Parathyroid adenoma (tissue), 2 donors: ENCODE measurements at regions not wholly inside any gene's neighbourhood (a gene's known extent, or its start where the extent isn't known, plus 50 kb on each side); places are given as distances from the start of the nearest gene placed in this dataset.

Experiments
- H2AFZ ChIP-seq: fragments of 300-600 bp; sonication (generic); one replicate; pipeline ENCODE4 v1.7.0; 2017; ENCODE audit warnings: antibody characterized with exemption, mild to moderate bottlenecking
- H3K27ac ChIP-seq: fragments of 300-600 bp; sonication (generic); one replicate; pipeline ENCODE4 v1.7.0; 2017
- H3K27me3 ChIP-seq: fragments of 300-600 bp; sonication (generic); one replicate; pipeline ENCODE4 v1.7.0; 2017; ENCODE audit warnings: low read length; ENCODE audit not compliant: control insufficient read depth, insufficient read depth
- H3K36me3 ChIP-seq: fragments of 300-600 bp; sonication (generic); one replicate; pipeline ENCODE4 v1.7.0; 2017; ENCODE audit warnings: low read length; ENCODE audit not compliant: control insufficient read depth, insufficient read depth
- H3K4me1 ChIP-seq: fragments of 300-600 bp; sonication (generic); one replicate; pipeline ENCODE4 v1.7.0; 2017; ENCODE audit warnings: control low read depth
- H3K4me2 ChIP-seq: fragments of 300-600 bp; sonication (generic); one replicate; pipeline ENCODE4 v1.7.0; 2017; ENCODE audit warnings: low read length
- H3K4me3 ChIP-seq: fragments of 300-600 bp; sonication (generic); one replicate; pipeline ENCODE4 v1.7.0; 2017; ENCODE audit warnings: low read depth, low read length
- H3K79me2 ChIP-seq: fragments of 300-600 bp; sonication (generic); one replicate; pipeline ENCODE4 v1.7.0; 2017; ENCODE audit warnings: control low read depth
- H3K9ac ChIP-seq: fragments of 300-600 bp; sonication (generic); one replicate; pipeline ENCODE4 v1.7.0; 2017; ENCODE audit warnings: mild to moderate bottlenecking
- H3K9me3 ChIP-seq: fragments of 300-600 bp; sonication (generic); one replicate; pipeline ENCODE4 v1.7.0; 2017; ENCODE audit warnings: low read length; ENCODE audit not compliant: control insufficient read depth
- CTCF ChIP-seq: fragments of 300-600 bp; sonication (generic); IDR thresholded peaks from one replicate; pipeline ENCODE4 v1.7.0; 2017; ENCODE audit warnings: antibody characterized with exemption, mild to moderate bottlenecking
- donor health status: primary hyperparathyroidism.

GRCh38 chr1:24993871-24994580 is 64.0 kb upstream of the RUNX3 start:
- Histone ChIP-seq H3K4me2 (no peak overlapping the region), H3K9ac (no peak overlapping the region), H3K27ac (no peak overlapping the region), H3K4me1 (no peaks in the 10 kb centered on the region), H3K27me3 (no peaks in the 10 kb centered on the region), H2AFZ (no peak overlapping the region), H3K4me3 (no peak overlapping the region), H3K36me3 (no peaks in the 10 kb centered on the region), H3K79me2 (no peaks in the 10 kb centered on the region), H3K9me3 (no peaks in the 10 kb centered on the region)
- TF ChIP-seq CTCF = no peak

GRCh38 chr1:24992761-24993211 is 62.7 kb upstream of the RUNX3 start:
- Histone ChIP-seq H3K4me1 (no peaks in the 10 kb centered on the region), H3K27me3 (no peaks in the 10 kb centered on the region), H3K9ac (no peak overlapping the region), H3K36me3 (no peaks in the 10 kb centered on the region), H3K79me2 (no peaks in the 10 kb centered on the region), H3K9me3 (no peaks in the 10 kb centered on the region), H3K4me3 (no peak overlapping the region), H3K4me2 (no peak overlapping the region), H2AFZ (no peak overlapping the region), H3K27ac (no peak overlapping the region)
- TF ChIP-seq CTCF = no peak

- Histone ChIP-seq H3K27ac (no peak overlapping the region), H3K27me3 (no peaks in the 10 kb centered on the region), H3K4me2 (no peak overlapping the region), H3K4me3 (no peak overlapping the region), H3K9ac (no peak overlapping the region), H2AFZ (no peak overlapping the region), H3K9me3 (no peaks in the 10 kb centered on the region), H3K36me3 (no peaks in the 10 kb centered on the region), H3K4me1 (no peaks in the 10 kb centered on the region), H3K79me2 (no peaks in the 10 kb centered on the region)
- TF ChIP-seq CTCF = no peak
Observed at GRCh38 chr1:24992124-24992760, 62.2 kb upstream of the RUNX3 start.

GRCh38 chr1:24991697-24992096 is 61.6 kb upstream of the RUNX3 start:
- Histone ChIP-seq H2AFZ (no peak overlapping the region), H3K9me3 (no peaks in the 10 kb centered on the region), H3K27ac (no peak overlapping the region), H3K4me3 (no peak overlapping the region), H3K79me2 (no peaks in the 10 kb centered on the region), H3K27me3 (no peaks in the 10 kb centered on the region), H3K4me2 (no peak overlapping the region), H3K9ac (no peak overlapping the region), H3K4me1 (no peaks in the 10 kb centered on the region), H3K36me3 (no peaks in the 10 kb centered on the region)
- TF ChIP-seq CTCF = no peak
